CD4-positive, alpha-beta memory T cell (primary cell): ENCODE measurements at regions not wholly inside any gene's neighbourhood (a gene's known extent, or its start where the extent isn't known, plus 50 kb on each side); places are given as distances from the start of the nearest gene placed in this dataset.

ENCODE experiments used
- CTCF ChIA-PET: fragments of 350-600 bp; sonication (Branson Sonifier 250); formaldehyde crosslinking; loops from one replicate; lab custom pipeline; 2021; ENCODE audit warnings: inconsistent platforms; ENCODE audit not compliant: partially characterized antibody; lab: Charles Lee
- POLR2A ChIA-PET: fragments of 350-600 bp; sonication (Branson Sonifier 250); formaldehyde crosslinking; loops from one replicate; lab custom pipeline; 2021; ENCODE audit not compliant: partially characterized antibody; lab: Charles Lee
- DNase-seq, 5 donors: peaks; one replicate each; pipeline versions ENCODE4 v3.0.0 to v3.0.0-alpha.2; 2020 to 2022; ENCODE audit warnings: mixed read lengths in 1 of 5
- H3K27ac ChIP-seq: one replicate; pipeline ENCODE4 v1.7.0; 2013; ENCODE audit warnings: low read depth, low read length
- H3K27me3 ChIP-seq: 2 replicates; pipeline ENCODE4 v1.7.0; 2013; ENCODE audit warnings: mild to moderate bottlenecking, low read length, moderate library complexity; ENCODE audit not compliant: insufficient read depth
- H3K36me3 ChIP-seq: 2 replicates; pipeline ENCODE4 v1.7.0; 2013; ENCODE audit warnings: mild to moderate bottlenecking, low read length, moderate library complexity; ENCODE audit not compliant: insufficient read depth
- H3K4me1 ChIP-seq: 2 replicates; pipeline ENCODE4 v1.7.0; 2013; ENCODE audit warnings: mild to moderate bottlenecking, low read length, moderate library complexity; ENCODE audit not compliant: insufficient read depth
- H3K4me3 ChIP-seq, 2 donors: one replicate each; pipeline ENCODE4 v1.7.0; 2013; ENCODE audit warnings: low read length in 2 of 2, mild to moderate bottlenecking in 1 of 2
- H3K9me3 ChIP-seq, 2 donors: one replicate each; pipeline ENCODE4 v1.7.0; 2013; ENCODE audit warnings: low read length in 2 of 2, control low read depth in 1 of 2; ENCODE audit not compliant: control insufficient read depth in 1 of 2
- H3K27ac Mint-ChIP-seq, 7 donors: one replicate each; pipeline ENCODE4 v1.8.0; 2020 to 2021; ENCODE audit warnings: mixed read lengths in 7 of 7, mild to moderate bottlenecking in 6 of 7, inconsistent platforms in 3 of 7, moderate library complexity in 3 of 7
- H3K27me3 Mint-ChIP-seq, 2 donors: one replicate each; pipeline ENCODE4 v1.8.0; 2020 to 2021; ENCODE audit warnings: mixed read lengths in 2 of 2
- H3K36me3 Mint-ChIP-seq, 2 donors: one replicate each; pipeline ENCODE4 v1.8.0; 2020 to 2021; ENCODE audit warnings: mixed read lengths in 2 of 2, inconsistent platforms in 1 of 2, mild to moderate bottlenecking in 1 of 2
- H3K4me1 Mint-ChIP-seq, 4 donors: one replicate each; pipeline ENCODE4 v1.8.0; 2020 to 2021; ENCODE audit warnings: mixed read lengths in 4 of 4, mild to moderate bottlenecking in 1 of 4
- H3K4me3 Mint-ChIP-seq, 8 donors: one replicate each; pipeline ENCODE4 v1.8.0; 2020 to 2021; ENCODE audit warnings: mixed read lengths in 8 of 8, mild to moderate bottlenecking in 7 of 8, moderate library complexity in 6 of 8, inconsistent platforms in 3 of 8
- H3K9me3 Mint-ChIP-seq, 8 donors: one replicate each; pipeline ENCODE4 v1.8.0; 2020 to 2021; ENCODE audit warnings: mixed read lengths in 8 of 8, mild to moderate bottlenecking in 5 of 8, inconsistent platforms in 3 of 8, moderate library complexity in 1 of 8
- intact Hi-C: fragments of 100-400 bp; cut with micrococcal nuclease; formaldehyde crosslinking; loops from one replicate; pipeline ENCODE4 v1.15.1; 2023

GRCh38 chr7:118492466-118492865 lies 268.0 kb downstream of the ANKRD7 start:
- Mint-ChIP-seq H3K36me3 (no peaks in the 10 kb centered on the region), H3K27ac (no peak overlapping the region), H3K27me3 (no peaks in the 10 kb centered on the region), H3K4me1 (no peaks in the 10 kb centered on the region), H3K9me3 (peaks cover 0 to 7% (median 0%) of the 10 kb centered on the region in 8 donors), H3K4me3 (no peak overlapping the region)
- H3K4me3 ChIP-seq, result no peak overlapping the region
- H3K4me1 ChIP-seq, result no peaks in the 10 kb centered on the region
- POLR2A ChIA-PET, result no interaction called here
- no peaks in the 10 kb centered on the region for H3K27me3 ChIP-seq
- intact Hi-C loops, result no loop called here
- H3K36me3 ChIP-seq, result no peaks in the 10 kb centered on the region
- H3K9me3 ChIP-seq, result no peaks in the 10 kb centered on the region
- DNase-seq, result no peak
- CTCF ChIA-PET, result no interaction called here
- no peak overlapping the region for H3K27ac ChIP-seq

- no peaks in the 10 kb centered on the region for H3K27me3 ChIP-seq
- no peaks in the 10 kb centered on the region for H3K27me3 Mint-ChIP-seq
- H3K36me3 Mint-ChIP-seq, result no peaks in the 10 kb centered on the region
- no peak overlapping the region for H3K27ac ChIP-seq
- H3K9me3 Mint-ChIP-seq, result peaks cover 0 to 3% (median 0%) of the 10 kb centered on the region in 8 donors
- no peaks in the 10 kb centered on the region for H3K4me1 ChIP-seq
- no peaks in the 10 kb centered on the region for H3K4me1 Mint-ChIP-seq
- H3K36me3 ChIP-seq, result no peaks in the 10 kb centered on the region
- ChIA-PET CTCF (no interaction called here), POLR2A (no interaction called here)
- H3K9me3 ChIP-seq, result no peaks in the 10 kb centered on the region
- H3K4me3 ChIP-seq, result no peak overlapping the region
- H3K27ac Mint-ChIP-seq, result no peak overlapping the region
- H3K4me3 Mint-ChIP-seq, result no peak overlapping the region
- DNase-seq, result no peak
- intact Hi-C loops, result no loop called here
Measured at GRCh38 chr7:118496138-118496644, 271.7 kb downstream of the ANKRD7 start.

- CTCF ChIA-PET, result no interaction called here
- no peaks in the 10 kb centered on the region for H3K9me3 ChIP-seq
- intact Hi-C loops, result no loop called here
- no peak overlapping the region for H3K27ac Mint-ChIP-seq
- DNase-seq, result no peak
- no peak overlapping the region for H3K4me3 Mint-ChIP-seq
- H3K27ac ChIP-seq, result no peak overlapping the region
- no peaks in the 10 kb centered on the region for H3K4me1 Mint-ChIP-seq
- peaks cover 0 to 5% (median 2%) of the 10 kb centered on the region in 8 donors for H3K9me3 Mint-ChIP-seq
- H3K27me3 Mint-ChIP-seq, result no peaks in the 10 kb centered on the region
- H3K36me3 Mint-ChIP-seq, result no peaks in the 10 kb centered on the region
- no peaks in the 10 kb centered on the region for H3K36me3 ChIP-seq
- POLR2A ChIA-PET, result no interaction called here
- H3K4me3 ChIP-seq, result no peak overlapping the region
- no peaks in the 10 kb centered on the region for H3K4me1 ChIP-seq
- no peaks in the 10 kb centered on the region for H3K27me3 ChIP-seq
Measured at GRCh38 chr7:118502235-118502634, 277.7 kb downstream of the ANKRD7 start.

- Mint-ChIP-seq H3K27me3 (no peaks in the 10 kb centered on the region), H3K36me3 (no peaks in the 10 kb centered on the region), H3K4me3 (no peak overlapping the region), H3K9me3 (peaks cover 0 to 1% (median 0%) of the 10 kb centered on the region in 8 donors), H3K4me1 (no peaks in the 10 kb centered on the region), H3K27ac (no peak overlapping the region)
- DNase-seq, result no peak
- CTCF ChIA-PET, result no interaction called here
- no peaks in the 10 kb centered on the region for H3K4me1 ChIP-seq
- no peaks in the 10 kb centered on the region for H3K36me3 ChIP-seq
- no peaks in the 10 kb centered on the region for H3K27me3 ChIP-seq
- intact Hi-C loops, result no loop called here
- H3K9me3 ChIP-seq, result no peaks in the 10 kb centered on the region
- H3K27ac ChIP-seq, result no peak overlapping the region
- no peak overlapping the region for H3K4me3 ChIP-seq
- POLR2A ChIA-PET, result no interaction called here
Measured at GRCh38 chr7:118511146-118511545, 286.6 kb downstream of the ANKRD7 start.

- H3K9me3 Mint-ChIP-seq, result peaks cover 0 to 4% (median 0%) of the 10 kb centered on the region in 8 donors
- H3K36me3 Mint-ChIP-seq, result no peaks in the 10 kb centered on the region
- no peaks in the 10 kb centered on the region for H3K27me3 Mint-ChIP-seq
- no peaks in the 10 kb centered on the region for H3K36me3 ChIP-seq
- no peak overlapping the region for H3K27ac ChIP-seq
- H3K27me3 ChIP-seq, result no peaks in the 10 kb centered on the region
- DNase-seq, result no peak
- H3K27ac Mint-ChIP-seq, result no peak overlapping the region
- POLR2A ChIA-PET, result no interaction called here
- no peaks in the 10 kb centered on the region for H3K9me3 ChIP-seq
- intact Hi-C loops, result no loop called here
- no peaks in the 10 kb centered on the region for H3K4me1 Mint-ChIP-seq
- no peak overlapping the region for H3K4me3 ChIP-seq
- H3K4me1 ChIP-seq, result no peaks in the 10 kb centered on the region
- CTCF ChIA-PET, result no interaction called here
- no peak overlapping the region for H3K4me3 Mint-ChIP-seq
Measured at GRCh38 chr7:118517275-118517674, 292.8 kb downstream of the ANKRD7 start.

GRCh38 chr7:118525020-118525419 lies 300.5 kb downstream of the ANKRD7 start:
- H3K4me3 Mint-ChIP-seq, result peak overlapping the region in 1 of 8 donors; percentile 23
- H3K4me1 Mint-ChIP-seq, result no peaks in the 10 kb centered on the region
- ChIA-PET CTCF (no interaction called here), POLR2A (no interaction called here)
- intact Hi-C loops, result no loop called here
- peaks cover 0 to 3% (median 0%) of the 10 kb centered on the region in 8 donors for H3K9me3 Mint-ChIP-seq
- Histone ChIP-seq H3K27me3 (no peaks in the 10 kb centered on the region), H3K4me3 (no peak overlapping the region), H3K4me1 (no peaks in the 10 kb centered on the region), H3K36me3 (no peaks in the 10 kb centered on the region), H3K27ac (no peak overlapping the region), H3K9me3 (no peaks in the 10 kb centered on the region)
- H3K27me3 Mint-ChIP-seq, result no peaks in the 10 kb centered on the region
- no peaks in the 10 kb centered on the region for H3K36me3 Mint-ChIP-seq
- no peak overlapping the region for H3K27ac Mint-ChIP-seq
- DNase-seq, result no peak

GRCh38 chr7:118531566-118531965 lies 307.1 kb downstream of the ANKRD7 start:
- CTCF ChIA-PET, result no interaction called here
- Histone ChIP-seq H3K9me3 (no peaks in the 10 kb centered on the region), H3K4me1 (no peaks in the 10 kb centered on the region), H3K27ac (no peak overlapping the region), H3K4me3 (no peak overlapping the region), H3K27me3 (no peaks in the 10 kb centered on the region), H3K36me3 (no peaks in the 10 kb centered on the region)
- POLR2A ChIA-PET, result no interaction called here
- DNase-seq, result no peak
- no peaks in the 10 kb centered on the region for H3K27me3 Mint-ChIP-seq
- H3K27ac Mint-ChIP-seq, result no peak overlapping the region
- peaks cover 0 to 4% (median 1%) of the 10 kb centered on the region in 8 donors for H3K9me3 Mint-ChIP-seq
- H3K36me3 Mint-ChIP-seq, result no peaks in the 10 kb centered on the region
- intact Hi-C loops, result no loop called here
- H3K4me1 Mint-ChIP-seq, result no peaks in the 10 kb centered on the region
- no peak overlapping the region for H3K4me3 Mint-ChIP-seq

- Mint-ChIP-seq H3K4me1 (no peaks in the 10 kb centered on the region), H3K4me3 (no peak overlapping the region), H3K27ac (no peak overlapping the region), H3K9me3 (peaks cover 0 to 20% (median 6%) of the 10 kb centered on the region in 8 donors), H3K36me3 (no peaks in the 10 kb centered on the region), H3K27me3 (no peaks in the 10 kb centered on the region)
- DNase-seq, result no peak
- H3K36me3 ChIP-seq, result no peaks in the 10 kb centered on the region
- no peak overlapping the region for H3K4me3 ChIP-seq
- ChIA-PET POLR2A (no interaction called here), CTCF (no interaction called here)
- no peak overlapping the region for H3K27ac ChIP-seq
- peaks cover 0 to 3% of the 10 kb centered on the region in 2 donors for H3K9me3 ChIP-seq
- intact Hi-C loops, result no loop called here
- no peaks in the 10 kb centered on the region for H3K27me3 ChIP-seq
- H3K4me1 ChIP-seq, result no peaks in the 10 kb centered on the region
Measured at GRCh38 chr7:118559207-118559606, 334.7 kb downstream of the ANKRD7 start.
